DOHH2 (cell line): ENCODE measurements at regions not wholly inside any gene's neighbourhood (a gene's known extent, or its start where the extent isn't known, plus 50 kb on each side); places are given as distances from the start of the nearest gene placed in this dataset.

Experiments
- H3F3A ChIP-seq: fragments of 200-600 bp; sonication (generic), shearing (Covaris generic); 2 replicates; pipeline ENCODE4 v1.6.0; 2016; ENCODE audit warnings: antibody characterized with exemption, mild to moderate bottlenecking; ENCODE audit not compliant: control insufficient read depth, insufficient read depth
- H3K27ac ChIP-seq: fragments of 200-600 bp; sonication (generic); 2 replicates; pipeline ENCODE4 v1.5.1; 2014; ENCODE audit warnings: low read depth, mild to moderate bottlenecking, low read length, moderate library complexity
- H3K27me3 ChIP-seq: fragments of 200-600 bp; sonication (generic); 2 replicates; pipeline ENCODE4 v1.6.1; 2014; ENCODE audit warnings: mild to moderate bottlenecking, low read length, mixed read lengths; ENCODE audit not compliant: control insufficient read depth
- H3K36me3 ChIP-seq: fragments of 200-600 bp; sonication (generic); 2 replicates; pipeline ENCODE4 v1.6.1; 2014; ENCODE audit warnings: mild to moderate bottlenecking, low read length, moderate library complexity, mixed read lengths; ENCODE audit not compliant: control insufficient read depth
- H3K4me1 ChIP-seq: fragments of 200-600 bp; sonication (generic); 2 replicates; pipeline ENCODE4 v1.6.1; 2014; ENCODE audit warnings: mild to moderate bottlenecking, low read length, mixed read lengths; ENCODE audit not compliant: control insufficient read depth
- H3K4me2 ChIP-seq: fragments of 200-600 bp; sonication (generic); 2 replicates; pipeline ENCODE4 v1.6.0; 2014; ENCODE audit warnings: mild to moderate bottlenecking, low read length, moderate library complexity
- H3K4me3 ChIP-seq: fragments of 200-600 bp; sonication (generic); 2 replicates; pipeline ENCODE4 v1.5.1; 2014; ENCODE audit warnings: mild to moderate bottlenecking, low read length, mixed read lengths
- H3K79me2 ChIP-seq: fragments of 200-600 bp; sonication (generic); 2 replicates; pipeline ENCODE4 v1.6.1; 2014; ENCODE audit warnings: mild to moderate bottlenecking, low read length, mixed read lengths; ENCODE audit not compliant: control insufficient read depth
- H3K9me2 ChIP-seq: fragments of 200-600 bp; sonication (generic); replicated peaks from 2 replicates; pipeline ENCODE4 v1.6.1; 2014; ENCODE audit warnings: mild to moderate bottlenecking, low read length, mixed read lengths; ENCODE audit not compliant: control insufficient read depth
- H3K9me3 ChIP-seq: fragments of 200-600 bp; sonication (generic); 2 replicates; pipeline ENCODE4 v1.6.1; 2014; ENCODE audit warnings: antibody characterized with exemption, low read length, mixed read lengths; ENCODE audit not compliant: control insufficient read depth, insufficient read depth
- H4K20me1 ChIP-seq: fragments of 200-600 bp; sonication (generic); 2 replicates; pipeline ENCODE4 v1.6.0; 2014; ENCODE audit warnings: low read depth, mild to moderate bottlenecking, antibody characterized with exemption, low read length, moderate library complexity; ENCODE audit not compliant: control insufficient read depth, insufficient read depth
- CTCF ChIP-seq: fragments of 200-600 bp; sonication (generic); IDR thresholded peaks from one replicate; pipeline ENCODE4 v1.5.1; 2014; ENCODE audit warnings: antibody characterized with exemption, mild to moderate bottlenecking, low read depth, low read length; ENCODE audit not compliant: poor library complexity, severe bottlenecking
- EZH2phosphoT487 ChIP-seq: fragments of 200-600 bp; sonication (generic); IDR thresholded peaks from 2 replicates; pipeline ENCODE4 v1.6.1; 2017; ENCODE audit warnings: borderline replicate concordance, mild to moderate bottlenecking, antibody characterized with exemption, low read length, moderate library complexity, mixed read lengths

DNA sequence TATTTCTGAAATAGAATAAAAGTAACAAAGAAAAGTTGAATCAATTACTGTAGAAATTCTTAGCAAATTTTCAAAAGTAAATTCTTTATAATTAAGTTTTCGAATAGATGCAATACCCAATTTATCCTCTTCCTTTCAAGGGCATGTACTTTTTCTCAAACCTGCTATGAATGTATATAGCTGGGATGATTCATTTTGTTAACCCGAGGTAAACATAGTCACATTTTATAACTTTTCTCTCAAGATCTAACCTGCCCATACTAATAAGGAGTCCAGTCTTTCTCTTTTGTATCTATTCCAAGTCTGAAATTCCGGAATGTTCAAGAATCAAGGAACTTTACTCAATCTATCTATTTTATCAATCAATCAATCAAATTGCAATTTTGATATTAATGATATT, 1072.9 kb downstream of the REEP3 start:
- Histone ChIP-seq H3K27me3 (no peaks in the 10 kb centered on the region), H3K9me3 (no peaks in the 10 kb centered on the region), H3K27ac (no peak overlapping the region), H3K79me2 (no peaks in the 10 kb centered on the region), H3K36me3 (no peaks in the 10 kb centered on the region), H3F3A (no peaks in the 10 kb centered on the region), H3K4me1 (no peaks in the 10 kb centered on the region), H3K4me2 (no peak overlapping the region), H3K9me2 (no peaks in the 10 kb centered on the region), H4K20me1 (no peaks in the 10 kb centered on the region), H3K4me3 (no peak overlapping the region)
- TF ChIP-seq CTCF (no peak), EZH2phosphoT487 (no peak)

DNA sequence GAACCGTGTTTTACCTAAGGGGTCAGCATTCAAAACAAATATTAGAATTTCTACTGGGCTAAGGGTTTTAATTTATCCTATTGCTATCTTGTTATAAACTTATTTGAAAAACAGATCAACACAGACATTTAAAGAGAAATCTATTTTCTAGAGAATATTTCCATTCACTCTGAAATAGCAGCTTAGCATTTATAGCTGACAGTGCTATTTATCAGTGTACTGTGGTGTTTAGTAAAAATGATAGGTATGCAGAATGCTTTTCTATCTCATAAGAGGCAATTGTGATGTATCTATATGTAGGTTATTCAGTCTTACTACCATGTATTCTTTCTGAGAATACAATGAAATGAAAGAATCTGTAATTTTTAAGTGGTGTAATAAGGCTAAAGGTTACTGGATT, 1077.4 kb downstream of the REEP3 start:
- no peaks in the 10 kb centered on the region for H3K36me3 ChIP-seq
- no peaks in the 10 kb centered on the region for H3F3A ChIP-seq
- H3K27me3 ChIP-seq, result no peaks in the 10 kb centered on the region
- H3K4me1 ChIP-seq, result no peaks in the 10 kb centered on the region
- no peak overlapping the region for H3K4me3 ChIP-seq
- no peaks in the 10 kb centered on the region for H3K9me3 ChIP-seq
- H3K4me2 ChIP-seq, result no peak overlapping the region
- H3K27ac ChIP-seq, result no peak overlapping the region
- no peaks in the 10 kb centered on the region for H3K9me2 ChIP-seq
- no peaks in the 10 kb centered on the region for H3K79me2 ChIP-seq
- no peaks in the 10 kb centered on the region for H4K20me1 ChIP-seq
- TF ChIP-seq EZH2phosphoT487 (no peak), CTCF (no peak)

DNA sequence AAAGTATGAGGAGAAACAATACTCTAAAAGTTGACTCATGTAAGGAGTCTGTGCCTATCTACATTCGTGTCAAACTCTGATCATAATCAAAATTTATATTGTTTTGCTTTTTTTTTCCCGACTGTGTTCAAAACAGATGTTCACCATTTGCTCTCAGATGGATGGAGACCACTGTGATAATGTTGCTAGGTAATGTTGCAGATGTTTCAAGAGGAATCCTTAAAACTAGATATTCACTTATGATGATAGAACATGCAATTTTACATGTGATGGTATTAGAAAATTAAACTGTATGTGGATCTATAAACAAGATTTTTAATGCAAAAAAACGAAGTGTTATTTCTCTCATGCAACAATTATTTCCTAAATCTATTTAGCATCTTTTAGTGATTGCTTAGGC, 1080.1 kb downstream of the REEP3 start:
- Histone ChIP-seq H3K27me3 (no peaks in the 10 kb centered on the region), H3K9me2 (no peaks in the 10 kb centered on the region), H3F3A (no peaks in the 10 kb centered on the region), H4K20me1 (no peaks in the 10 kb centered on the region), H3K4me2 (no peak overlapping the region), H3K4me1 (no peaks in the 10 kb centered on the region), H3K9me3 (no peaks in the 10 kb centered on the region), H3K27ac (no peak overlapping the region), H3K79me2 (no peaks in the 10 kb centered on the region), H3K4me3 (no peak overlapping the region), H3K36me3 (no peaks in the 10 kb centered on the region)
- no peak for TF ChIP-seq CTCF
- TF ChIP-seq EZH2phosphoT487, result no peak

DNA sequence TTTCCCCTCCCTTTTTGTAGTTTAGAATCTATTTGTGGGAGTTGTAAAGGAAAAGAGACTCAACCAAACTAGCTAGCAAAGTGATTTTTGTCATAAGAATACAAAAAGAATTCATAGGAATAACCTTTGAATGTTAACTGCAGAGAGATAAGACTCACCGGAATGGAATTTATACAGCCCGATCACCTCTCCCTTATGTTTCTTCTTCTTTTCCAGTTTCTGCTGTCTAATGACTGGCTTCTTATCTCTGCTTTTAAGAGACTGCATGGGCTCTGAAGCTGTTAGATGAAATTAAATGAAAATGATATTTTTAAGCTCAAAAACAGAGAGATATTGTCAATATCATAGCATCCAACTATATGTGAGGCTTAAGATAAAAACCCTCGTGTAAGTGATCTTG, 1095.9 kb downstream of the REEP3 start:
- Histone ChIP-seq H3K4me3 (no peak overlapping the region), H4K20me1 (no peaks in the 10 kb centered on the region), H3K9me2 (no peaks in the 10 kb centered on the region), H3K4me1 (no peaks in the 10 kb centered on the region), H3K9me3 (no peaks in the 10 kb centered on the region), H3F3A (no peaks in the 10 kb centered on the region), H3K36me3 (no peaks in the 10 kb centered on the region), H3K4me2 (no peak overlapping the region), H3K79me2 (no peaks in the 10 kb centered on the region), H3K27ac (no peak overlapping the region), H3K27me3 (no peaks in the 10 kb centered on the region)
- no peak for TF ChIP-seq CTCF
- no peak for TF ChIP-seq EZH2phosphoT487
